HCT116 (cell line): ENCODE measurements at regions not wholly inside any gene's neighbourhood (a gene's known extent, or its start where the extent isn't known, plus 50 kb on each side); places are given as distances from the start of the nearest gene placed in this dataset.

Source experiments
- ATAC-seq: fragments of 200-7000 bp; cut with Tn5 transposase; 2 replicates; pipeline ENCODE4 v1.9.1; 2020; ENCODE audit warnings: mild to moderate bottlenecking, moderate library complexity
- BruUV-seq: library from RNA; stranded (reverse); fragments of 400-500 nt; replicated peaks from 2 replicates; lab custom pipeline; 2021; lab: Mats Ljungman, UMichigan
- CTCF ChIA-PET: fragments of 300-600 bp; sonication (Branson Sonifier 250); formaldehyde crosslinking; loops from one replicate; lab custom pipeline; 2021; ENCODE audit warnings: antibody characterized with exemption; lab: Charles Lee
- POLR2A ChIA-PET: fragments of 300-600, 350-600 bp; sonication (Branson Sonifier 250); formaldehyde crosslinking; loops from one replicate; lab custom pipeline; 2021; ENCODE audit warnings: antibody characterized with exemption; lab: Charles Lee
- RAD21 ChIA-PET, 2 experiments: fragments of 300-600 bp; sonication (Branson Sonifier 250); formaldehyde crosslinking; loops; one replicate each; lab custom pipeline; 2023; ENCODE audit warnings: low total read pairs in 2 of 2; ENCODE audit not compliant: uncharacterized antibody in 2 of 2, unreplicated experiment in 2 of 2, low non-redundant PET in 1 of 2; lab: Charles Lee
- DNase-seq: peaks from one replicate; pipeline ENCODE4 v3.0.0-alpha.2; 2010; ENCODE audit warnings: low read depth, low spot score
- H2AFZ ChIP-seq: fragments of 200-600 bp; shearing (Covaris generic), sonication (generic); 2 replicates; pipeline ENCODE4 v1.6.1; 2017; ENCODE audit warnings: low read depth, mixed run types, mixed read lengths, antibody characterized with exemption, low read length; ENCODE audit not compliant: poor library complexity, severe bottlenecking
- H3K27ac ChIP-seq: 2 replicates; pipeline ENCODE4 v1.5.1; 2012; ENCODE audit warnings: low read depth, low read length
- H3K27me3 ChIP-seq: fragments of 200-600 bp; sonication (generic); 2 replicates; pipeline ENCODE4 v1.6.1; 2016; ENCODE audit warnings: mixed run types, low read length, mixed read lengths; ENCODE audit not compliant: insufficient read depth
- H3K36me3 ChIP-seq, 2 experiments: fragments of 200-500 bp in 1 of 2; fragments of 200-600 bp in 1 of 2; sonication (Bioruptor generic) in 1 of 2; sonication (generic) in 1 of 2; 2 replicates each; pipeline versions ENCODE4 v1.5.1 to v1.6.1; 2014 to 2016; ENCODE audit warnings: low read length in 2 of 2, inconsistent platforms in 1 of 2, mixed read lengths in 1 of 2, mixed run types in 1 of 2; ENCODE audit not compliant: insufficient read depth in 2 of 2, control insufficient read depth in 1 of 2
- H3K4me1 ChIP-seq, 2 experiments: fragments of 200-600 bp in 1 of 2; sonication (generic) in 1 of 2; 2 replicates each; pipeline versions ENCODE4 v1.5.1 to v1.6.1; 2012 to 2017; ENCODE audit warnings: low read length in 2 of 2, inconsistent platforms in 1 of 2, mild to moderate bottlenecking in 1 of 2, mixed read lengths in 1 of 2, mixed run types in 1 of 2, moderate library complexity in 1 of 2; ENCODE audit not compliant: insufficient read depth in 2 of 2, control insufficient read depth in 1 of 2
- H3K4me2 ChIP-seq: fragments of 200-600 bp; sonication (generic); 2 replicates; pipeline ENCODE4 v1.6.1; 2017; ENCODE audit warnings: mixed run types, low read length, mixed read lengths
- H3K4me3 ChIP-seq, 2 experiments: fragments of 200-600 bp in 1 of 2; sonication (generic) in 1 of 2; replicated peaks in 1 of 2; 2 replicates each; pipeline ENCODE4 v1.5.1; 2011 to 2016; ENCODE audit warnings: low read length in 2 of 2, control low read depth in 1 of 2, low read depth in 1 of 2, mild to moderate bottlenecking in 1 of 2, mixed read lengths in 1 of 2, mixed run types in 1 of 2
- H3K79me2 ChIP-seq: fragments of 200-600 bp; sonication (generic); 2 replicates; pipeline ENCODE4 v1.6.1; 2017; ENCODE audit warnings: mild to moderate bottlenecking, mixed run types, low read length, moderate library complexity, mixed read lengths; ENCODE audit not compliant: insufficient read depth
- H3K9ac ChIP-seq: fragments of 200-600 bp; sonication (generic); 2 replicates; pipeline ENCODE4 v1.6.1; 2016; ENCODE audit warnings: low read length, mixed read lengths
- H3K9me2 ChIP-seq: fragments of 200-600 bp; sonication (generic), shearing (Covaris generic); 2 replicates; pipeline ENCODE4 v1.6.1; 2017; ENCODE audit warnings: mixed run types, mild to moderate bottlenecking, moderate library complexity; ENCODE audit not compliant: insufficient read depth
- H3K9me3 ChIP-seq, 2 experiments: fragments of 200-500 bp in 1 of 2; fragments of 200-600 bp in 1 of 2; sonication (Bioruptor generic) in 1 of 2; sonication (generic) in 1 of 2; 2 replicates each; pipeline ENCODE4 v1.6.1; 2014 to 2017; ENCODE audit warnings: low read length in 2 of 2, mixed read lengths in 2 of 2, inconsistent platforms in 1 of 2, low read depth in 1 of 2, mild to moderate bottlenecking in 1 of 2, mixed run types in 1 of 2, moderate library complexity in 1 of 2; ENCODE audit not compliant: control insufficient read depth in 1 of 2, insufficient read depth in 1 of 2
- H4K20me1 ChIP-seq: fragments of 200-600 bp; sonication (generic), shearing (Covaris generic); 2 replicates; pipeline ENCODE4 v1.6.1; 2017; ENCODE audit warnings: mixed run types, mild to moderate bottlenecking, moderate library complexity; ENCODE audit not compliant: insufficient read depth
- ATF3 ChIP-seq: IDR thresholded peaks from 2 replicates; pipeline ENCODE4 v1.6.1; 2012
- CBX3 ChIP-seq: IDR thresholded peaks from 2 replicates; pipeline ENCODE4 v1.6.1; 2012; ENCODE audit warnings: low read depth
- CEBPB ChIP-seq: IDR thresholded peaks from 2 replicates; pipeline ENCODE4 v1.6.1; 2012; ENCODE audit warnings: low read depth
- CTCF ChIP-seq, 3 experiments: fragments of 200-600 bp in 1 of 3; sonication (generic) in 1 of 3; IDR thresholded peaks in 2 of 3; conservative IDR thresholded peaks in 1 of 3; 2 replicates each; pipeline ENCODE4 v1.5.1; 2012 to 2017; ENCODE audit warnings: low read depth in 2 of 3, low read length in 2 of 3, antibody characterized with exemption in 1 of 3, borderline replicate concordance in 1 of 3, control low read depth in 1 of 3, mild to moderate bottlenecking in 1 of 3, mixed read lengths in 1 of 3, mixed run types in 1 of 3, moderate library complexity in 1 of 3; ENCODE audit not compliant: insufficient read depth in 1 of 3
- EGR1 ChIP-seq: IDR thresholded peaks from 2 replicates; pipeline ENCODE4 v1.6.1; 2012; ENCODE audit warnings: low read depth
- EZH2 ChIP-seq: fragments of 200-600 bp; sonication (generic); IDR thresholded peaks from 2 replicates; pipeline ENCODE4 v1.6.1; 2017; ENCODE audit warnings: antibody characterized with exemption, mixed run types
- EZH2phosphoT487 ChIP-seq: fragments of 200-600 bp; IDR thresholded peaks from 2 replicates; pipeline ENCODE4 v1.6.1; 2018; ENCODE audit warnings: antibody characterized with exemption, borderline replicate concordance
- JUND ChIP-seq: IDR thresholded peaks from 2 replicates; pipeline ENCODE4 v1.6.1; 2012
- POLR2A ChIP-seq: IDR thresholded peaks from 2 replicates; pipeline ENCODE4 v1.7.0; 2011; ENCODE audit warnings: borderline replicate concordance; ENCODE audit not compliant: insufficient read depth, insufficient read length; ENCODE audit errors: extremely low read depth
- POLR2AphosphoS5 ChIP-seq: IDR thresholded peaks from 2 replicates; pipeline ENCODE4 v1.6.1; 2011; ENCODE audit warnings: mild to moderate bottlenecking, low read depth, low read length, moderate library complexity
- RAD21 ChIP-seq: IDR thresholded peaks from 2 replicates; pipeline ENCODE4 v1.6.1; 2012; ENCODE audit warnings: low read depth, mild to moderate bottlenecking
- REST ChIP-seq: IDR thresholded peaks from 2 replicates; pipeline ENCODE4 v1.6.1; 2012; ENCODE audit warnings: low read depth
- SIN3A ChIP-seq: IDR thresholded peaks from 2 replicates; pipeline ENCODE4 v1.6.1; 2012; ENCODE audit warnings: low read depth
- SP1 ChIP-seq: IDR thresholded peaks from 2 replicates; pipeline ENCODE4 v1.6.1; 2012; ENCODE audit warnings: low read depth
- SRF ChIP-seq: IDR thresholded peaks from 2 replicates; pipeline ENCODE4 v1.6.1; 2012; ENCODE audit warnings: low read depth
- YY1 ChIP-seq: IDR thresholded peaks from 2 replicates; pipeline ENCODE4 v1.6.1; 2011; ENCODE audit warnings: low read length, low read depth, moderate library complexity, mild to moderate bottlenecking; ENCODE audit not compliant: insufficient replicate concordance; ENCODE audit errors: extremely low read depth
- intact Hi-C: fragments of 100-400 bp; cut with micrococcal nuclease; formaldehyde crosslinking; loops from 2 replicates; pipeline ENCODE4 v1.10.0; 2022

GRCh38 chr6:167651318-167652041, 175.2 kb upstream of the AFDN start:
- RAD21 ChIA-PET, result no interaction called here
- no peak for ATAC-seq

More at GRCh38 chr6:167651318-167652041, 175.2 kb upstream of the AFDN start:
- Histone ChIP-seq H3K27me3 (no peaks in the 10 kb centered on the region), H3K36me3 (no peaks in the 10 kb centered on the region), H3K9me2 (no peaks in the 10 kb centered on the region), H3K4me1 (peaks cover 0 to 5% of the 10 kb centered on the region in 2 experiments; a peak in 1 of 4 replicates), H3K4me2 (no peak overlapping the region), H3K4me3 (no peak overlapping the region), H2AFZ (no peak overlapping the region), H3K9me3 (no peaks in the 10 kb centered on the region), H3K9ac (no peak overlapping the region), H3K27ac (no peak overlapping the region), H4K20me1 (no peaks in the 10 kb centered on the region), H3K79me2 (no peaks in the 10 kb centered on the region)
- ChIA-PET CTCF (no interaction called here), POLR2A (no interaction called here)
- BruUV-seq, result no TSS peak
- intact Hi-C loops, result no loop called here
- DNase-seq, result no peak
- TF ChIP-seq POLR2A (no peak), POLR2AphosphoS5 (no peak), CTCF (IDR thresholded peaks at IDR 0.05 in 2 of 3, conservative IDR thresholded peaks at IDR 0.05 in 1 of 3; ENCODE audit: borderline replicate concordance in 1 of 3, insufficient read depth in 1 of 3, low read depth in 2 of 3, low read length in 2 of 3) (no peak), JUND (no peak), EZH2phosphoT487 (no peak), SRF (no peak), ATF3 (no peak), CEBPB (no peak), SP1 (no peak), YY1 (no peak), RAD21 (no peak), EGR1 (no peak), SIN3A (no peak), REST (no peak), EZH2 (no peak), CBX3 (no peak)
